Heart left ventricle (tissue), 13 donors: ENCODE measurements at regions not wholly inside any gene's neighbourhood (a gene's known extent, or its start where the extent isn't known, plus 50 kb on each side); places are given as distances from the start of the nearest gene placed in this dataset.

Experiments
- POLR2A ChIP-seq, 2 donors: fragments of 450-650 bp; IDR thresholded peaks; one replicate each; pipeline ENCODE4 v1.6.1; 2017; ENCODE audit warnings: antibody characterized with exemption in 2 of 2, mild to moderate bottlenecking in 2 of 2, moderate library complexity in 2 of 2
- TF ChIP-seq, protein P1 (sequence below), 12 donors: fragments of 200-600 bp; sonication (generic) in 4 of 12; IDR thresholded peaks; one replicate each; pipeline versions ENCODE4 v1.5.0 to v1.8.0; 2018 to 2022; ENCODE audit warnings: antibody characterized with exemption in 12 of 12, mild to moderate bottlenecking in 5 of 12
- donor health status: ischemic (EF 13 %, LVEDD 7.1; RV severe dilation, severe dysfunction).
- donor health status: DM: no; HTN: yes; CAD: no.
- donor health status: DM: no; HTN: no; CAD: no.
- donor health status: ischemic (EF 25% LVEDD 6.9; RV normal size, moderate dysfunction).
- donor health status: ischemic (EF 25% LVEDD 5.7; RV mildly dilated, moderate dysfunction).
- donor health status: ischemic (EF 35%, LVEDD 5.7; RV mildly dilated, moderate dysfunction).
- donor health status: nonischemic (EF 11% LVEDD 7.7; RV severe dilation, severe dysfunction).
- donor health status: DM: yes; HTN: yes; CAD: no.
- donor health status: PGD.
- donor health status: ischemic (EF 29% LVEDD 5.4; RV normal size, mild dysfunction).
- donor health status: nonischemic (EF 23%, LVEDD 6.1; RV moderate dilation, normal function).

DNA sequence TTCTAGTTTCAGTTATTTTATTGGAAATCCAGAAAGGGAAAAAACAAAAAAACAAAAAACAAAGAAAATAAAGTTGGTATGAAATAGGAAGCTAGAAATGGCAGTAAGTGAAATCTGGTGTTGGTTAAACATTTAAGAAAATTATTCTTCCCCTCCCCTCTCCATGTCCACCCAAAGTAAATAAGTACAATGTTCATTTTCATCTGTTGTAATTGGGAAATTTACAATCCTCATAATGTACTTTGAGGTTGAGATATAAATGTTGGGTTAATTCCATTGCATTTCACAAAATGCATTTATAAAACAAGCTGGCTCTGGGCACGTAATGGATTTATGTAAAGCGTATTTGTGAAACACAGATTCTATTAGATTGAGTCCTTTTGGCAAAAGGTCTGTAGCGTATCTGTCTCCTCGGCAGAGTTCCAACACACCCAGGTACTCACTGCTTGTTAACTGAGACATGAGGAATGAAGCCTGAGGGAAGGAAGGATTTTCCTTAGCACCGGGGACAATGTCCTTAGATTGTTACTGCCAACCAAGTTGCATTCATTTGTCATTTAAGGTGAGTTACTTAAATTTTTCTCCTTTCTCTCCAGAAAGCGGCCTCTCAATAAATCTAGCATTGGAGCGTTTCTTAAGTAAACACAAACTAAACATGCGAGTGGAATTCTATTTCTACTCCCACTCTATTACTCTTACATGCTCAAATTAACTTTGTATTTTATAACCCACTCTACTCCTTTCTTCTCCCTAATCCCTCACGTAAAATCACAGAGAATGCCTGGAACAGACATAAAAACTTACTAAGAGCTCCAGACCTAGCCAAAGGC is 912.3 kb upstream of the WWC1 start:
- TF ChIP-seq, protein P1, sequence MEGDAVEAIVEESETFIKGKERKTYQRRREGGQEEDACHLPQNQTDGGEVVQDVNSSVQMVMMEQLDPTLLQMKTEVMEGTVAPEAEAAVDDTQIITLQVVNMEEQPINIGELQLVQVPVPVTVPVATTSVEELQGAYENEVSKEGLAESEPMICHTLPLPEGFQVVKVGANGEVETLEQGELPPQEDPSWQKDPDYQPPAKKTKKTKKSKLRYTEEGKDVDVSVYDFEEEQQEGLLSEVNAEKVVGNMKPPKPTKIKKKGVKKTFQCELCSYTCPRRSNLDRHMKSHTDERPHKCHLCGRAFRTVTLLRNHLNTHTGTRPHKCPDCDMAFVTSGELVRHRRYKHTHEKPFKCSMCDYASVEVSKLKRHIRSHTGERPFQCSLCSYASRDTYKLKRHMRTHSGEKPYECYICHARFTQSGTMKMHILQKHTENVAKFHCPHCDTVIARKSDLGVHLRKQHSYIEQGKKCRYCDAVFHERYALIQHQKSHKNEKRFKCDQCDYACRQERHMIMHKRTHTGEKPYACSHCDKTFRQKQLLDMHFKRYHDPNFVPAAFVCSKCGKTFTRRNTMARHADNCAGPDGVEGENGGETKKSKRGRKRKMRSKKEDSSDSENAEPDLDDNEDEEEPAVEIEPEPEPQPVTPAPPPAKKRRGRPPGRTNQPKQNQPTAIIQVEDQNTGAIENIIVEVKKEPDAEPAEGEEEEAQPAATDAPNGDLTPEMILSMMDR (IDR thresholded peaks at IDR 0.05): no peak
- no peak for TF ChIP-seq POLR2A (IDR thresholded peaks at IDR 0.05)
